HG03457 (cell line): ENCODE measurements at regions not wholly inside any gene's neighbourhood (a gene's known extent, or its start where the extent isn't known, plus 50 kb on each side); places are given as distances from the start of the nearest gene placed in this dataset.
A peak's percentile ranks its signal among the peaks of the same experiment; 100 is the strongest.

Experiments
- ATAC-seq: cut with Tn5 transposase; IDR thresholded peaks from one replicate; pipeline ENCODE4 v1.9.1; 2021; ENCODE audit warnings: moderate number of reproducible peaks; ENCODE audit not compliant: unreplicated experiment

- ATAC-seq: no peak
Observed at GRCh38 chr17:12429116-12429515, 236.6 kb upstream of the MYOCD start.

- peak; percentile 90 for ATAC-seq
Observed at GRCh38 chr17:12431188-12431587, 234.5 kb upstream of the MYOCD start.

GRCh38 chr17:12438212-12438611 is 227.5 kb upstream of the MYOCD start:
- no peak for ATAC-seq

GRCh38 chr17:12438813-12439586 is 226.7 kb upstream of the MYOCD start:
- ATAC-seq: peak; percentile 70

GRCh38 chr17:12445331-12445730 is 220.4 kb upstream of the MYOCD start:
- ATAC-seq: no peak

- ATAC-seq: no peak
Observed at GRCh38 chr17:12457493-12457892, 208.2 kb upstream of the MYOCD start.

- ATAC-seq: no peak
Observed at GRCh38 chr17:12459736-12460135, 206.0 kb upstream of the MYOCD start.

- ATAC-seq: no peak
Observed at GRCh38 chr17:12463102-12463501, 202.6 kb upstream of the MYOCD start.

GRCh38 chr17:12472252-12473173 is 193.2 kb upstream of the MYOCD start:
- ATAC-seq: no peak

- no peak for ATAC-seq
Observed at GRCh38 chr17:12478311-12478710, 187.4 kb upstream of the MYOCD start.

GRCh38 chr17:12485361-12485906 is 180.3 kb upstream of the MYOCD start:
- no peak for ATAC-seq

- ATAC-seq: no peak
Observed at GRCh38 chr17:12489325-12489724, 176.4 kb upstream of the MYOCD start.

- no peak for ATAC-seq
Observed at GRCh38 chr17:12492450-12492849, 173.2 kb upstream of the MYOCD start.

- ATAC-seq: no peak
Observed at GRCh38 chr17:12505866-12506265, 159.8 kb upstream of the MYOCD start.

GRCh38 chr17:12507026-12507595 is 158.6 kb upstream of the MYOCD start:
- no peak for ATAC-seq

- no peak for ATAC-seq
Observed at GRCh38 chr17:12509801-12510200, 155.9 kb upstream of the MYOCD start.

- ATAC-seq: no peak
Observed at GRCh38 chr17:12510535-12510934, 155.2 kb upstream of the MYOCD start.

- no peak for ATAC-seq
Observed at GRCh38 chr17:12512694-12513355, 152.9 kb upstream of the MYOCD start.

- no peak for ATAC-seq
Observed at GRCh38 chr17:12514596-12514995, 151.1 kb upstream of the MYOCD start.

GRCh38 chr17:12519956-12520594 is 145.6 kb upstream of the MYOCD start:
- no peak for ATAC-seq
